ENCODE measurements at regions not wholly inside any gene's neighbourhood (a gene's known extent, or its start where the extent isn't known, plus 50 kb on each side); places are given as distances from the start of the nearest gene placed in this dataset.

GRCh38 chr6:9007027-9007426, 571.7 kb upstream of the SLC35B3 start:
- TF ChIP-seq CTCF (conservative IDR thresholded peaks at IDR 0.05): no peak
- H3K27ac Mint-ChIP-seq: no peak overlapping the region
- H3K27me3 ChIP-seq (ENCODE audit: insufficient read depth, low read length): no peaks in the 10 kb centered on the region
- H3T11ph ChIP-seq (ENCODE audit: low read length): no peak overlapping the region
- no peak overlapping the region for H2BK12ac ChIP-seq (ENCODE audit: insufficient read length, low read depth, low read length)
- H2BK120ac ChIP-seq (ENCODE audit: low read depth, low read length, poor library complexity, severe bottlenecking): no peak overlapping the region
- H2BK5ac ChIP-seq (ENCODE audit: insufficient read length, low read length): no peak overlapping the region
- no peak overlapping the region for H2AK5ac ChIP-seq (ENCODE audit: insufficient read length, low read length)
- no peak overlapping the region for H3K4ac ChIP-seq (ENCODE audit: low read depth, low read length)
- no peak overlapping the region for H3K23ac ChIP-seq (ENCODE audit: insufficient read length, low read depth, low read length)
- H3K9me3 Mint-ChIP-seq: no peaks in the 10 kb centered on the region; a peak in 3 of 5 replicates
- no peak overlapping the region for H2AFZ ChIP-seq (ENCODE audit: low read length)
- H4K8ac ChIP-seq (replicated peaks; ENCODE audit: insufficient read length, low read depth, low read length): no peak overlapping the region
- H3K36me3 Mint-ChIP-seq (ENCODE audit: insufficient read depth in 1 of 3, low read depth in 3 of 3): no peaks in the 10 kb centered on the region
- no peak overlapping the region for H4K5ac ChIP-seq (ENCODE audit: insufficient read length, low read depth, low read length)
- H3K4me2 ChIP-seq (ENCODE audit: insufficient read depth, insufficient read length, low read length): no peak overlapping the region
- DNase-seq: no peak
- no peaks in the 10 kb centered on the region for H3K4me1 ChIP-seq (ENCODE audit: insufficient read depth, low read length)
- WGBS (ENCODE audit: extremely low coverage, insufficient read length, low lambda C conversion rate): no CpG with 5 or more reads among the region's 5 CpGs
- no peak overlapping the region for H3K4me3 Mint-ChIP-seq
- H3K79me1 ChIP-seq (ENCODE audit: insufficient read depth, low read depth, low read length, poor library complexity, severe bottlenecking): no peaks in the 10 kb centered on the region
- H2BK20ac ChIP-seq (ENCODE audit: low read depth, low read length, poor library complexity, severe bottlenecking): no peak overlapping the region
- no peak overlapping the region for H3K56ac ChIP-seq (ENCODE audit: insufficient read length, low read depth, low read length)
- H3K27ac ChIP-seq (ENCODE audit: insufficient read length, low read depth, low read length): no peak overlapping the region
- H4K91ac ChIP-seq (ENCODE audit: insufficient read length, low read depth, low read length): no peak overlapping the region
- H4K20me1 ChIP-seq (ENCODE audit: control insufficient read depth, insufficient read depth, insufficient read length): no peaks in the 10 kb centered on the region
- H2BK15ac ChIP-seq (ENCODE audit: low read depth, low read length): no peak overlapping the region
- no peaks in the 10 kb centered on the region for H3K79me2 ChIP-seq (ENCODE audit: insufficient read depth, low read length)
- no peaks in the 10 kb centered on the region for H3K4me1 Mint-ChIP-seq
- H3K9ac ChIP-seq (ENCODE audit: extremely low read depth, insufficient read length, low read length): no peak overlapping the region
- H3K14ac ChIP-seq (ENCODE audit: insufficient read depth, low read length): no peak overlapping the region
- no peak overlapping the region for H3K18ac ChIP-seq (ENCODE audit: insufficient read length, low read depth, low read length)
- H3K23me2 ChIP-seq (ENCODE audit: insufficient read length, low read depth, low read length, poor library complexity, severe bottlenecking): no peaks in the 10 kb centered on the region
- no peaks in the 10 kb centered on the region for H3K9me3 ChIP-seq (ENCODE audit: control insufficient read depth, low read depth, low read length)
- no peaks in the 10 kb centered on the region for H3K27me3 Mint-ChIP-seq (ENCODE audit: low read depth)

All from H9 (cell line).